Neural cell (in vitro differentiated cells): ENCODE measurements at regions not wholly inside any gene's neighbourhood (a gene's known extent, or its start where the extent isn't known, plus 50 kb on each side); places are given as distances from the start of the nearest gene placed in this dataset.

ENCODE experiments used
- H2AFZ ChIP-seq: fragments of 200-600, 300-800 bp; sonication (generic), shearing (Covaris generic); 2 replicates; pipeline ENCODE4 v1.6.0; 2014; ENCODE audit warnings: low read depth, mild to moderate bottlenecking, antibody characterized with exemption, low read length, moderate library complexity
- H3F3A ChIP-seq: fragments of 200-600 bp; shearing (Covaris generic); 2 replicates; pipeline ENCODE4 v1.6.1; 2016; ENCODE audit warnings: mild to moderate bottlenecking, moderate library complexity, mixed read lengths, antibody characterized with exemption, low read length; ENCODE audit not compliant: insufficient read depth, poor library complexity, severe bottlenecking
- H3K27ac ChIP-seq: fragments of 200-600, 300-800 bp; sonication (generic), shearing (Covaris generic); 2 replicates; pipeline ENCODE4 v1.5.1; 2014; ENCODE audit warnings: mild to moderate bottlenecking, low read length, moderate library complexity
- H3K27me3 ChIP-seq: fragments of 300-800, 200-600 bp; sonication (generic), shearing (Covaris generic); 2 replicates; pipeline ENCODE4 v1.6.0; 2014; ENCODE audit warnings: mild to moderate bottlenecking, low read depth, low read length, moderate library complexity; ENCODE audit not compliant: insufficient read depth
- H3K36me3 ChIP-seq: fragments of 300-800, 200-600 bp; sonication (generic), shearing (Covaris generic); 2 replicates; pipeline ENCODE4 v1.5.1; 2014; ENCODE audit warnings: mild to moderate bottlenecking, antibody characterized with exemption, low read length, moderate library complexity; ENCODE audit not compliant: insufficient read depth
- H3K4me2 ChIP-seq: fragments of 300-800, 200-600 bp; sonication (generic), shearing (Covaris generic); 2 replicates; pipeline ENCODE4 v1.6.0; 2014; ENCODE audit warnings: mild to moderate bottlenecking, low read length
- H3K4me3 ChIP-seq: fragments of 300-800, 200-600 bp; sonication (generic), shearing (Covaris generic); 2 replicates; pipeline ENCODE4 v1.5.1; 2014; ENCODE audit warnings: mild to moderate bottlenecking, low read length, moderate library complexity
- H3K79me2 ChIP-seq: fragments of 200-600 bp; shearing (Covaris generic); replicated peaks from 2 replicates; pipeline ENCODE4 v1.6.0; 2014; ENCODE audit warnings: mild to moderate bottlenecking, low read length, moderate library complexity; ENCODE audit not compliant: insufficient read depth
- H3K9ac ChIP-seq: fragments of 300-800, 200-600 bp; sonication (generic), shearing (Covaris generic); 2 replicates; pipeline ENCODE4 v1.6.1; 2016; ENCODE audit warnings: mild to moderate bottlenecking, low read length, mixed read lengths
- H3K9me2 ChIP-seq: fragments of 200-600 bp; shearing (Covaris generic); 2 replicates; pipeline ENCODE4 v1.6.1; 2016; ENCODE audit warnings: mild to moderate bottlenecking, low read length, mixed read lengths; ENCODE audit not compliant: insufficient read depth
- H3K9me3 ChIP-seq: fragments of 200-600, 300-800 bp; sonication (generic), shearing (Covaris generic); 2 replicates; pipeline ENCODE4 v1.6.1; 2016; ENCODE audit warnings: mild to moderate bottlenecking, mixed run types, low read length, moderate library complexity, mixed read lengths
- H4K20me1 ChIP-seq: fragments of 200-600 bp; shearing (Covaris generic); 2 replicates; pipeline ENCODE4 v1.6.1; 2016; ENCODE audit warnings: mild to moderate bottlenecking, mixed run types; ENCODE audit not compliant: insufficient read depth
- EP300 ChIP-seq: fragments of 450-650 bp; conservative IDR thresholded peaks from 2 replicates; pipeline ENCODE4 v1.6.1; 2014; ENCODE audit warnings: antibody characterized with exemption, mild to moderate bottlenecking, moderate library complexity; ENCODE audit not compliant: poor library complexity, severe bottlenecking
- MXI1 ChIP-seq: fragments of 450-650 bp; conservative IDR thresholded peaks from 2 replicates; pipeline ENCODE4 v1.6.1; 2014; ENCODE audit warnings: antibody characterized with exemption, mild to moderate bottlenecking; ENCODE audit not compliant: poor library complexity, severe bottlenecking
- POLR2AphosphoS5 ChIP-seq: IDR thresholded peaks from 2 replicates; pipeline ENCODE4 v1.6.1; 2012
- RAD21 ChIP-seq: fragments of 450-650 bp; conservative IDR thresholded peaks from 2 replicates; pipeline ENCODE4 v1.6.1; 2014; ENCODE audit warnings: antibody characterized with exemption, mild to moderate bottlenecking, moderate library complexity
- SMC3 ChIP-seq: fragments of 450-650 bp; conservative IDR thresholded peaks from 2 replicates; pipeline ENCODE4 v1.6.1; 2014; ENCODE audit warnings: antibody characterized with exemption, mild to moderate bottlenecking, moderate library complexity; ENCODE audit not compliant: poor library complexity
- TF ChIP-seq, protein P1 (sequence below): IDR thresholded peaks from 2 replicates; pipeline ENCODE4 v1.6.1; 2012; ENCODE audit warnings: borderline replicate concordance
- TF ChIP-seq, protein P2 (sequence below): fragments of 450-650 bp; IDR thresholded peaks from 2 replicates; pipeline ENCODE4 v1.5.1; 2014; ENCODE audit warnings: antibody characterized with exemption, mild to moderate bottlenecking, moderate library complexity; ENCODE audit not compliant: poor library complexity, severe bottlenecking

DNA sequence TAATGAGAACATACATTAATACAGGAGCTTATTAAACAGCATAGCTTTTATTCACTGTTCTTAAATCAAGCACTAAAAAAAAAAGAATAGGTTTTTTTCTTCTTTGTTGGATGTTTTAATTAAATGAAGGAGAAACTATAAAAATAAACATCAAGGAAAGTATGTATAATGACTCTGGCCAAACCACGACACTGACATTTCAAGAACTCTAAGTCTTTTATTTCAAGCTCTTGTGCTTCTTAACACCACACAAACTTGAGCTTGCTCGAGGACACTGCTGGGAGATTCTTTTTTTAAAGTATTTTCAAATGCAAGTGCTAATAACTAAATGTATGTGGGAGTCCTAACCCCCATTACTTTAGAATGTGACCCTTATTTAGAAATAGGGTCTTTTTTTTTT is 204.9 kb upstream of the PPARGC1A start:
- H3K4me2 ChIP-seq, result no peak overlapping the region
- no peak for TF ChIP-seq POLR2AphosphoS5
- no peak for TF ChIP-seq EP300
- no peak overlapping the region for H2AFZ ChIP-seq
- H3K4me3 ChIP-seq, result no peak overlapping the region
- H3K9me2 ChIP-seq, result no peaks in the 10 kb centered on the region
- no peaks in the 10 kb centered on the region for H3K27me3 ChIP-seq
- H4K20me1 ChIP-seq, result no peaks in the 10 kb centered on the region
- no peak overlapping the region for H3K9ac ChIP-seq
- H3K36me3 ChIP-seq, result no peaks in the 10 kb centered on the region
- H3K27ac ChIP-seq, result no peak overlapping the region
- H3F3A ChIP-seq, result no peaks in the 10 kb centered on the region
- H3K79me2 ChIP-seq, result no peaks in the 10 kb centered on the region
- H3K9me3 ChIP-seq, result no peaks in the 10 kb centered on the region

DNA sequence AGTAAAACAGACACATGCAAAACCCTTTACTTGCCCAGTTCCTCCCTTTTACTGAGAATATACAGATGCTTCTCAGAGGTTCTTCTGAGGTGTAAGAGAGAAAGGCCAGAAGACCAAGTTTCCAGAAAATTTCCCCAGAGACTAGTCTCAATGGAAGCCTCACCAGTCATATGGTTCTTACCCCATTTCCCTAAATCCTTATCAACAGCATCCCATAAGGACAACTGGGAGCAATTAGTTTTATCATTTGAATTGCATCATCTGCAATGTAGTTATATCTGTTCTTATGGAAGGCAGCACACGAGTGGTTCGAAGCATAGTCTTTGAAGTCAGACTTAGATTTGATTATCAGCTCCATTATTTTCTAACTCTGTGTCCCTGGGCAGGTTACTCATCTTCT is 203.6 kb upstream of the PPARGC1A start:
- no peak overlapping the region for H3K4me2 ChIP-seq
- no peak overlapping the region for H3K9ac ChIP-seq
- H3K27ac ChIP-seq, result no peak overlapping the region
- no peak overlapping the region for H3K4me3 ChIP-seq
- TF ChIP-seq EP300 (no peak), RAD21 (no peak), MXI1 (no peak)
- TF ChIP-seq, protein P1, sequence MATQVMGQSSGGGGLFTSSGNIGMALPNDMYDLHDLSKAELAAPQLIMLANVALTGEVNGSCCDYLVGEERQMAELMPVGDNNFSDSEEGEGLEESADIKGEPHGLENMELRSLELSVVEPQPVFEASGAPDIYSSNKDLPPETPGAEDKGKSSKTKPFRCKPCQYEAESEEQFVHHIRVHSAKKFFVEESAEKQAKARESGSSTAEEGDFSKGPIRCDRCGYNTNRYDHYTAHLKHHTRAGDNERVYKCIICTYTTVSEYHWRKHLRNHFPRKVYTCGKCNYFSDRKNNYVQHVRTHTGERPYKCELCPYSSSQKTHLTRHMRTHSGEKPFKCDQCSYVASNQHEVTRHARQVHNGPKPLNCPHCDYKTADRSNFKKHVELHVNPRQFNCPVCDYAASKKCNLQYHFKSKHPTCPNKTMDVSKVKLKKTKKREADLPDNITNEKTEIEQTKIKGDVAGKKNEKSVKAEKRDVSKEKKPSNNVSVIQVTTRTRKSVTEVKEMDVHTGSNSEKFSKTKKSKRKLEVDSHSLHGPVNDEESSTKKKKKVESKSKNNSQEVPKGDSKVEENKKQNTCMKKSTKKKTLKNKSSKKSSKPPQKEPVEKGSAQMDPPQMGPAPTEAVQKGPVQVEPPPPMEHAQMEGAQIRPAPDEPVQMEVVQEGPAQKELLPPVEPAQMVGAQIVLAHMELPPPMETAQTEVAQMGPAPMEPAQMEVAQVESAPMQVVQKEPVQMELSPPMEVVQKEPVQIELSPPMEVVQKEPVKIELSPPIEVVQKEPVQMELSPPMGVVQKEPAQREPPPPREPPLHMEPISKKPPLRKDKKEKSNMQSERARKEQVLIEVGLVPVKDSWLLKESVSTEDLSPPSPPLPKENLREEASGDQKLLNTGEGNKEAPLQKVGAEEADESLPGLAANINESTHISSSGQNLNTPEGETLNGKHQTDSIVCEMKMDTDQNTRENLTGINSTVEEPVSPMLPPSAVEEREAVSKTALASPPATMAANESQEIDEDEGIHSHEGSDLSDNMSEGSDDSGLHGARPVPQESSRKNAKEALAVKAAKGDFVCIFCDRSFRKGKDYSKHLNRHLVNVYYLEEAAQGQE, result no peak
- H3K9me3 ChIP-seq, result no peaks in the 10 kb centered on the region
- H3K27me3 ChIP-seq, result no peaks in the 10 kb centered on the region
- H3F3A ChIP-seq, result no peaks in the 10 kb centered on the region
- H3K79me2 ChIP-seq, result no peaks in the 10 kb centered on the region
- no peak overlapping the region for H2AFZ ChIP-seq
- H4K20me1 ChIP-seq, result no peaks in the 10 kb centered on the region
- H3K36me3 ChIP-seq, result no peaks in the 10 kb centered on the region
- H3K9me2 ChIP-seq, result no peaks in the 10 kb centered on the region

DNA sequence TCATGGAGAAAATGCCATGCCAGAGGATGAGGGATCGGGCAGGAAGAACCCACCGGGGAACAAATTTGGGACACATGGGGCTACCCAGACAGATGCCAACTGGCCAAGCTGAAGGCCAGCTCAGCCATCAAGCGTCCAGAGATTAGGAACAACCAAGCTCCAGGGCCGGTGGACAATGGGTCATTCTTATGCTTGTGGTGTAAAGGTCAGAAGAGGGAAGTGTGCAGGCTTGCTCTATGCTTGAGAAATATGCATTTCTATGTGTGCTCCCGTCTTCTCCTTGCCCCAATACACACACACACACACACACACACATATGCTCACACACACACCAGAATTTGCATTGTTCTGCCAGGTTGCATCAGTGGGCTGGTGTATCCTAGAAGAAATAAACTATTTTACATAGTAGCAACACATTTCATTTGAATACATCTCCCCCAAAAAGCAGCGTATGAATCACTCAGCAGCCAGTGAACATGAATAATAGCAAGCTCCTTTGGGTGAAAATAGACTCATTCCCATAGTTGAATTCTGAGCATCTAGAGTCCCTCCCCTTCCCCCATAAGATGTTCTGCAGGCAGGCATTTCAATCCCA is 201.9 kb upstream of the PPARGC1A start:
- TF ChIP-seq, protein P2, sequence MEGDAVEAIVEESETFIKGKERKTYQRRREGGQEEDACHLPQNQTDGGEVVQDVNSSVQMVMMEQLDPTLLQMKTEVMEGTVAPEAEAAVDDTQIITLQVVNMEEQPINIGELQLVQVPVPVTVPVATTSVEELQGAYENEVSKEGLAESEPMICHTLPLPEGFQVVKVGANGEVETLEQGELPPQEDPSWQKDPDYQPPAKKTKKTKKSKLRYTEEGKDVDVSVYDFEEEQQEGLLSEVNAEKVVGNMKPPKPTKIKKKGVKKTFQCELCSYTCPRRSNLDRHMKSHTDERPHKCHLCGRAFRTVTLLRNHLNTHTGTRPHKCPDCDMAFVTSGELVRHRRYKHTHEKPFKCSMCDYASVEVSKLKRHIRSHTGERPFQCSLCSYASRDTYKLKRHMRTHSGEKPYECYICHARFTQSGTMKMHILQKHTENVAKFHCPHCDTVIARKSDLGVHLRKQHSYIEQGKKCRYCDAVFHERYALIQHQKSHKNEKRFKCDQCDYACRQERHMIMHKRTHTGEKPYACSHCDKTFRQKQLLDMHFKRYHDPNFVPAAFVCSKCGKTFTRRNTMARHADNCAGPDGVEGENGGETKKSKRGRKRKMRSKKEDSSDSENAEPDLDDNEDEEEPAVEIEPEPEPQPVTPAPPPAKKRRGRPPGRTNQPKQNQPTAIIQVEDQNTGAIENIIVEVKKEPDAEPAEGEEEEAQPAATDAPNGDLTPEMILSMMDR, result no peak
- TF ChIP-seq MXI1 (no peak), EP300 (no peak), RAD21 (no peak), SMC3 (no peak)
- TF ChIP-seq, protein P1, result no peak
- no peak overlapping the region for H3K27ac ChIP-seq
- no peaks in the 10 kb centered on the region for H3K79me2 ChIP-seq
- H3K36me3 ChIP-seq, result no peaks in the 10 kb centered on the region
- H4K20me1 ChIP-seq, result no peaks in the 10 kb centered on the region
- H2AFZ ChIP-seq, result no peak overlapping the region
- H3F3A ChIP-seq, result no peaks in the 10 kb centered on the region
- no peak overlapping the region for H3K4me3 ChIP-seq
- H3K4me2 ChIP-seq, result no peak overlapping the region
- no peaks in the 10 kb centered on the region for H3K27me3 ChIP-seq
- no peaks in the 10 kb centered on the region for H3K9me2 ChIP-seq
- no peaks in the 10 kb centered on the region for H3K9me3 ChIP-seq
- no peak overlapping the region for H3K9ac ChIP-seq
